ENCODE measurements at regions not wholly inside any gene's neighbourhood (a gene's known extent, or its start where the extent isn't known, plus 50 kb on each side); places are given as distances from the start of the nearest gene placed in this dataset.

GRCh38 chr3:6229778-6230410 lies 631.0 kb upstream of the GRM7 start:
- DNase-seq (ENCODE audit: low read depth in 4 of 4, low spot score in 3 of 4) = no peak

- DNase-seq (ENCODE audit: low read depth in 4 of 4, low spot score in 3 of 4) = no peak
Measured at GRCh38 chr3:6242104-6242503, 618.8 kb upstream of the GRM7 start.

DNA sequence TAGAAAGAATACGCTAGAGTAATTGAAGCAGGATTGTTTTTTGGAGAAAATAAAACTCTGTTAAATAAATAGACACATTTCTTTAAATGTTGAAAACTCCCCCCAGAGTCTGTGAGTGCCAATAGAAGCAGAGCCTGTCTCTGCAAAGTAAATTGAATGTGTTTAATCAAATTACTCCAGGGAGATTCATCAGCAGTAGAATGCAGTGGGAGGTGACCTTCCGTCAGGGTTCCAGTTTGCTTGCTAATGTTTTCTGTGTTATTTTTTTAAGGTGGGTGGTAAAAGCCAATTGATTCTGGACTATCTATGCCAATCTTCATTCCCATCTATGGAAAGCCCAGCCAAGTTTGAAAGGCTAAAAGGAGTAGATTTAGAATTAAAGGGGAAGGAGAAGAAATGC lies 612.4 kb upstream of the GRM7 start:
- DNase-seq (ENCODE audit: low read depth in 4 of 4, low spot score in 3 of 4) = no peak

- no peak for DNase-seq (ENCODE audit: low read depth in 4 of 4, low spot score in 3 of 4)
Measured at GRCh38 chr3:6249679-6250078, 611.2 kb upstream of the GRM7 start.

GRCh38 chr3:6250167-6250566 lies 610.7 kb upstream of the GRM7 start:
- DNase-seq (ENCODE audit: low read depth in 4 of 4, low spot score in 3 of 4) = no peak

- no peak for DNase-seq (ENCODE audit: low read depth in 4 of 4, low spot score in 3 of 4)
Measured at GRCh38 chr3:6251612-6252400, 609.1 kb upstream of the GRM7 start.

DNA sequence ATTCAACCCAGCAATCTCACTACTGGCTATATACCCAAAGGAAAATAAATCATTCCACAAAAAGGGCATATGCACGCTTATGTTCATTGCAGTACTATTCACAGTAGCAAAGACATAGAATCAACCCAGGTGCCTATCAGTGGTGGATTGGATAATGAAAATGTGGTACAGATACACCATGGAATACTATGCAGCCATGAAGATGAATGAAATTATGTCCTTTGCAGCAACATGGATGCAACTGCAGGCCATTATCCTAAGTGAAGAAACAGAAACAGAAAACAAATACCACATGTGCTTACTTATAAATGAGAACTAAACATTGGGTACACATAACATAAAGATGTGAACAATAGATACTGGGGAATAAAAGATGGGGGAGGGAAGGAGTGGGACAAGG lies 606.4 kb upstream of the GRM7 start:
- DNase-seq (ENCODE audit: low read depth in 4 of 4, low spot score in 3 of 4) = no peak

GRCh38 chr3:6255229-6255628 lies 605.7 kb upstream of the GRM7 start:
- DNase-seq (ENCODE audit: low read depth in 4 of 4, low spot score in 3 of 4) = no peak

DNA sequence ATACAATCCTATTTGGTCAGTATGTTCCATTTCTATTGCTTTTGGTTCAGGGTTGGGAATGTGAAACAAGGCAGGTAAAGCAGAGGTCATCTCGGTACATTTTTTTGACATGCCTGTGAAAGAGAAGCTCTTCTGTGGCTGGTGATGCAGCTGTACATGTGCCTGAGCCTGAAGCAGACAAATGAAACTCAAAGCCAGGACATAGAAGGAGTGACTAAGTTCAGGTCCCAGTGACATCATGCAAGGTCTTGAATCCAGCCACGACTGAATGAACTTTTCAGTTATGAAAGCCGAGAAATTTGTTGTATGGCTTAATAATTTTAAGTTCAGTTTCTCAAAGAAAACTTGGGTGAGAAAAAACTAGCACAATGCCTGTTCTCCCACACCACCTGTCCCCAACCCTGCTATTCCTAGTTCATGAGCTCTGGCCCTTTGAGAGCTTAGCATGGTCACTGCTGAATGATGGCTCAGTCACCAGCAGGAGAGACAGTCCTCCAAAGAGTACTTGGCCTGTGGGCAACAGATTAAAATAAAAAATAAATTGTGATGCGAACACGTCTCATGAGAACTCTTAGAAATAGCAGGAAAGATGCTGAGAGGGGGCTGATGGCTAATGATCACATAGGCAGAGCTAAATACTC lies 600.2 kb upstream of the GRM7 start:
- no peak for DNase-seq (ENCODE audit: low read depth in 4 of 4, low spot score in 3 of 4)

GRCh38 chr3:6262010-6262409 lies 598.9 kb upstream of the GRM7 start:
- DNase-seq (ENCODE audit: low read depth in 4 of 4, low spot score in 3 of 4) = no peak

- no peak for DNase-seq (ENCODE audit: low read depth in 4 of 4, low spot score in 3 of 4)
Measured at GRCh38 chr3:6264036-6264435, 596.9 kb upstream of the GRM7 start.

DNA sequence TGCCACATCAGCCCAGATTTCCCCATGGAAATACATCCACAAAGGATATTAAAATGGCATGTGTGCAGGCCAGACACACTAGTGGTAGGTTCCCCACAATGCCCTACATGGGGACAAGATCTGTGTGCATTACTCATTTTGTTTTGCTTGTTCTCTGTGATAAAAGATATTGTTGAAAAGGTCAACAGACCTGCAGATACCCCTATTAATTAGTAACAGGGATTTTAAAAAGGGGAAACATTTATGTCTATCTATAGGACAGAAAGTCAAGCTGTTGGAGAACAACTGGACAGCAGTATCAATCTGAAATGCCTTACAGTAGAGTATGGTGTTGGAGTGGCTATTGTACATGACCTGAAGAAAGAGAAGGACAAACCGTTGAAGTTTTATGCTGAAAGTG lies 596.0 kb upstream of the GRM7 start:
- no peak for DNase-seq (ENCODE audit: low read depth in 4 of 4, low spot score in 3 of 4)

GRCh38 chr3:6266135-6266534 lies 594.8 kb upstream of the GRM7 start:
- no peak for DNase-seq (ENCODE audit: low read depth in 4 of 4, low spot score in 3 of 4)

- DNase-seq (ENCODE audit: low read depth in 4 of 4, low spot score in 3 of 4) = no peak
Measured at GRCh38 chr3:6273878-6274277, 587.0 kb upstream of the GRM7 start.

- no peak for DNase-seq (ENCODE audit: low read depth in 4 of 4, low spot score in 3 of 4)
Measured at GRCh38 chr3:6281662-6282061, 579.3 kb upstream of the GRM7 start.

DNA sequence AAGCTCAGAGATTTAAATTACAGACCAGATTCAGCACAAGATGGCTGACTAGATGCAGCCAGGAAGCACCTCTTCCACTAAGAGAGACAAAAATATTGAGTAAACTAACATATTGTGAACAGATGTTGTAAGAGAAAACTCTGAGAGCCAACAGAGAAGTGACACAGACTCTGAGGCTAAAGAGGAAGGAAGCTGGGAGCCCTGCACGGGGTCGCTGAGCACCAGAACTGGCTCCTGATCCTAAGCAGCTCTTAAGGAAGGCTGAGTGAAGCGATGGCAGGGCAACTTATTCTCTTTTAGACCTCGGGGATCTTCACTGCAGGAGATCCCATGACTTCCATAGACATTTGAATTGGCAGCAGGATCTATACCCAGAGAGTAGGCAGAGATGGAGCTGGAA lies 578.0 kb upstream of the GRM7 start:
- no peak for DNase-seq (ENCODE audit: low read depth in 4 of 4, low spot score in 3 of 4)

GRCh38 chr3:6287088-6287875 lies 573.6 kb upstream of the GRM7 start:
- no peak for DNase-seq (ENCODE audit: low read depth in 4 of 4, low spot score in 3 of 4)

- no peak for DNase-seq (ENCODE audit: low read depth in 4 of 4, low spot score in 3 of 4)
Measured at GRCh38 chr3:6301626-6302025, 559.3 kb upstream of the GRM7 start.

- DNase-seq (ENCODE audit: low read depth in 4 of 4, low spot score in 3 of 4) = no peak
Measured at GRCh38 chr3:6315906-6316305, 545.0 kb upstream of the GRM7 start.

- no peak for DNase-seq (ENCODE audit: low read depth in 4 of 4, low spot score in 3 of 4)
Measured at GRCh38 chr3:6321999-6322398, 538.9 kb upstream of the GRM7 start.

GRCh38 chr3:6326771-6327170 lies 534.1 kb upstream of the GRM7 start:
- DNase-seq (ENCODE audit: low read depth in 4 of 4, low spot score in 3 of 4) = no peak
